ENCODE measurements at regions not wholly inside any gene's neighbourhood (a gene's known extent, or its start where the extent isn't known, plus 50 kb on each side); places are given as distances from the start of the nearest gene placed in this dataset.

DNA sequence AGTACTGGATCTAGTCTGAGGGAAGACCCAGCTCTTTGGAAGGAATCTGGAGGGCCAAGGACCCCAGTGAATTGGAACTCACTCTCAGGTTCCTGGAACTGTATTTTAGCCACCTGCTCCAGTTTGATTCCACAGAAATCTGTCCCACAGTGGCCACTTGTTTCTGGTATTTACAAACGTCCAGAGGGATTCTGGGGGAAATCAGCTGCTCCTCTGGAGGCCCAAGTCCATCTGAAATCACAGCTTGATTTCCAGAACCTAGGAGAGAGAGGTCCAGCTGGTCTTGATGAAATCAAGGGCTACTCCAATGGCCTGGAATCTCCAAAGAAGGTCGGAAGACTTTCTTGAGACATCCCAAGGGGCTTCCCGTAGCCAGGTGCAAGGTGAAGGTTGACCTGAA is 132.3 kb upstream of the UMPS start (continued):
- TF ChIP-seq HNRNPLL (IDR thresholded peaks at IDR 0.05; ENCODE audit: low read depth, low read length, poor library complexity, severe bottlenecking) = no peak
- no peak for TF ChIP-seq MLLT10 (CRISPR knock-in tag; IDR thresholded peaks at IDR 0.05)
- TF ChIP-seq, protein P1, sequence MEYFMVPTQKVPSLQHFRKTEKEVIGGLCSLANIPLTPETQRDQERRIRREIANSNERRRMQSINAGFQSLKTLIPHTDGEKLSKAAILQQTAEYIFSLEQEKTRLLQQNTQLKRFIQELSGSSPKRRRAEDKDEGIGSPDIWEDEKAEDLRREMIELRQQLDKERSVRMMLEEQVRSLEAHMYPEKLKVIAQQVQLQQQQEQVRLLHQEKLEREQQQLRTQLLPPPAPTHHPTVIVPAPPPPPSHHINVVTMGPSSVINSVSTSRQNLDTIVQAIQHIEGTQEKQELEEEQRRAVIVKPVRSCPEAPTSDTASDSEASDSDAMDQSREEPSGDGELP (IDR thresholded peaks at IDR 0.05; ENCODE audit: borderline replicate concordance, low read depth) = peak; percentile 77
- no peak for TF ChIP-seq AHR (CRISPR knock-in tag; IDR thresholded peaks at IDR 0.05)
- TF ChIP-seq ARHGAP35 (CRISPR knock-in tag; IDR thresholded peaks at IDR 0.05; ENCODE audit: borderline replicate concordance) = no peak
- peak; percentile 43; the same call in 1 of the 2 replicates for TF ChIP-seq GFI1 (CRISPR knock-in tag; IDR thresholded peaks at IDR 0.05; ENCODE audit: borderline replicate concordance)
- no peak for TF ChIP-seq ZNF672 (CRISPR knock-in tag; IDR thresholded peaks at IDR 0.05)
- TF ChIP-seq ZNF670 (CRISPR knock-in tag; IDR thresholded peaks at IDR 0.05; ENCODE audit: borderline replicate concordance) = no peak
- TF ChIP-seq, protein P2, sequence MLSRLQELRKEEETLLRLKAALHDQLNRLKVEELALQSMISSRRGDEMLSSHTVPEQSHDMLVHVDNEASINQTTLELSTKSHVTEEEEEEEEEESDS (CRISPR knock-in tag; IDR thresholded peaks at IDR 0.05; ENCODE audit: borderline replicate concordance) = no peak
- no peak for TF ChIP-seq ATM (IDR thresholded peaks at IDR 0.05; ENCODE audit: borderline replicate concordance)
- TF ChIP-seq ZNF556 (CRISPR knock-in tag; IDR thresholded peaks at IDR 0.05; ENCODE audit: borderline replicate concordance) = no peak
- TF ChIP-seq ETV5 (CRISPR knock-in tag; IDR thresholded peaks at IDR 0.05; ENCODE audit: borderline replicate concordance) = no peak
- TF ChIP-seq, protein P3, sequence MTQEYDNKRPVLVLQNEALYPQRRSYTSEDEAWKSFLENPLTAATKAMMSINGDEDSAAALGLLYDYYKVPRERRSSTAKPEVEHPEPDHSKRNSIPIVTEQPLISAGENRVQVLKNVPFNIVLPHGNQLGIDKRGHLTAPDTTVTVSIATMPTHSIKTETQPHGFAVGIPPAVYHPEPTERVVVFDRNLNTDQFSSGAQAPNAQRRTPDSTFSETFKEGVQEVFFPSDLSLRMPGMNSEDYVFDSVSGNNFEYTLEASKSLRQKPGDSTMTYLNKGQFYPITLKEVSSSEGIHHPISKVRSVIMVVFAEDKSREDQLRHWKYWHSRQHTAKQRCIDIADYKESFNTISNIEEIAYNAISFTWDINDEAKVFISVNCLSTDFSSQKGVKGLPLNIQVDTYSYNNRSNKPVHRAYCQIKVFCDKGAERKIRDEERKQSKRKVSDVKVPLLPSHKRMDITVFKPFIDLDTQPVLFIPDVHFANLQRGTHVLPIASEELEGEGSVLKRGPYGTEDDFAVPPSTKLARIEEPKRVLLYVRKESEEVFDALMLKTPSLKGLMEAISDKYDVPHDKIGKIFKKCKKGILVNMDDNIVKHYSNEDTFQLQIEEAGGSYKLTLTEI (CRISPR knock-in tag; conservative IDR thresholded peaks at IDR 0.05) = no peak
- no peak for TF ChIP-seq ZBTB7B (CRISPR knock-in tag; IDR thresholded peaks at IDR 0.05)

All from HepG2 (cell line).